ENCODE measurements at regions not wholly inside any gene's neighbourhood (a gene's known extent, or its start where the extent isn't known, plus 50 kb on each side); places are given as distances from the start of the nearest gene placed in this dataset.

DNA sequence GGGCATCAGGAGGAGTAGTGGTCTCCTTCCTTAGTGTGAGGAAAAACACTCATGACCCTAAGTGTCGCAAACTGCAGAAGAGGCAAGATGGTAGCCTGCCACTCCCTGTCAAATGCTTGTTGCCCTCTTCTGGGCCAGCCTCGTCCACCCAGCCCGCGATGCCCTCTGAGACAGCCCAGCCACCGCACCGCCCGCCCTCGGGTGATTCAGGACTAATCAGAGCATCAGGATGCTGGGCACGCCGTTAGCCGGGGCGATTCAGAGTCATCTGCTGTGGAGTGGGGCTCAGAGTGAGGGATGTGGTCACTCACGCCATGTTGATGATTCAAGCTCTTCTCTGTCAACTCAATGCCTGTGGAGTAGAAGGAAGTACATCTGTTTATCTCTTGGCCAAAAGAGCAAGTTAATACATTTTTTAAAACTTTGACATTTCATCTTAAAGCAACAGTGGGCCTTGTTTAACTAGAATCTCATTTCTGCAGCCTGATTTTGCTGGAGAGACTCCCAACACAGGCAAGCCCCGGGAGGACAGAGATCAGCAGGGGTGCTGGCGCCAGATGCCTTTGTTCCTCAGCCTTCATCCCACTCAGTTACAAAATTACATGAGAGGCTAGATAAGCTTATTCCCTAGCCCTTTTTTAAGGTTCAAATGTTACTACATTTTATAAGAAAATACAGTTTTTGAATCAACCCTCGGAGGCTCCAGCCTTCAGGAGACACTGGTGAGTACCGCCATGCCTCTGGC lies 79.0 kb downstream of the TMEM18 start:
- intact Hi-C loops (cut with DNase I): no loop called here
- ATAC-seq: no peak
- DNase-seq (ENCODE audit: missing footprints): no peak

DNA sequence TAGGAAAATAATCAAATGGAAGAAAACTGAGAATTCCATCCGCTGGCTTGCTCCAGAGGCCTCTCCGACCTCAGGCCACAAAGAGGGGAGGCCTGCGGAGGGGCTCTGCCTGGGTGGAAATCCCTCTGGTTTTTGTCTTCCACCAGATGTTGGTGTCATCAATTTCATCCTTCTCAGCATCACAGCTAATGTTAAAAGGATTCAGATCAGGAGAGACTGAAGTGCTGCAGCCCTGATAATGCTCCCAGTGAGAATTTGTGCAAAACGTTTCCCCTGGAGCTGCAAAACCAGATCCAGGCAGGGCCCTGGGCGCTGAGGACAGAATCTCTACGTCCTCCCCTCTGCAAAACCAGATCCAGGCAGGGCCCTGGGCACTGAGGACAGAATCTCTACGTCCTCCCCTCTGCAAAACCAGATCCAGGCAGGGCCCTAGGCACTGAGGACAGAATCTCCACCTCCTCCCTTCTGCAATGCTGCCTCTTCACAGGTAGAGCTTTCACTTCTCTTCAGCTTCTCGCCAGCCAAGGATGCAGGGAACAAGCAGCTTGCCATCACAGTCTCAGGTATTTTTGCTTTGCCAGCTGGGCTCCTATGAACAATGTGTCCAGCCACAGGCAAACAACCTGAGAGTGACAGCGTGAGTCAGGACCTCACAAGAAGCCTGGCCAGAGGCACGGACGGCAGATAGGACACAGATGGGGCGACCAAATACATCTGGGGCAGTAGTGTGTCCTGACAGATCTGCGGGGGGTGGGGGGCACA lies 81.2 kb downstream of the TMEM18 start:
- DNase-seq (ENCODE audit: missing footprints) (no peak), ATAC-seq (no peak)
- intact Hi-C loops (cut with DNase I): no loop called here

- no peak for ATAC-seq
- intact Hi-C loops (cut with DNase I): no loop called here
These were observed 81.9 kb downstream of the TMEM18 start for GRCh38 chr2:595141-595815.

GRCh38 chr2:594297-594949 lies 82.8 kb downstream of the TMEM18 start:
- DNase-seq (ENCODE audit: missing footprints) (no peak), ATAC-seq (no peak)
- intact Hi-C loops (cut with DNase I): no loop called here

More at GRCh38 chr2:595141-595815, 81.9 kb downstream of the TMEM18 start:
- no peak for DNase-seq (ENCODE audit: missing footprints)

GRCh38 chr2:593356-594026 lies 83.7 kb downstream of the TMEM18 start:
- intact Hi-C loops (cut with DNase I): no loop called here
- ATAC-seq: no peak
- DNase-seq (ENCODE audit: missing footprints): no peak

GRCh38 chr2:592737-593136 lies 84.5 kb downstream of the TMEM18 start:
- intact Hi-C loops (cut with DNase I): no loop called here
- ATAC-seq: no peak
- DNase-seq (ENCODE audit: missing footprints): no peak

- intact Hi-C loops (cut with DNase I): no loop called here
- DNase-seq (ENCODE audit: missing footprints) (no peak), ATAC-seq (no peak)
These were observed 86.7 kb downstream of the TMEM18 start for GRCh38 chr2:590214-591175.

DNA sequence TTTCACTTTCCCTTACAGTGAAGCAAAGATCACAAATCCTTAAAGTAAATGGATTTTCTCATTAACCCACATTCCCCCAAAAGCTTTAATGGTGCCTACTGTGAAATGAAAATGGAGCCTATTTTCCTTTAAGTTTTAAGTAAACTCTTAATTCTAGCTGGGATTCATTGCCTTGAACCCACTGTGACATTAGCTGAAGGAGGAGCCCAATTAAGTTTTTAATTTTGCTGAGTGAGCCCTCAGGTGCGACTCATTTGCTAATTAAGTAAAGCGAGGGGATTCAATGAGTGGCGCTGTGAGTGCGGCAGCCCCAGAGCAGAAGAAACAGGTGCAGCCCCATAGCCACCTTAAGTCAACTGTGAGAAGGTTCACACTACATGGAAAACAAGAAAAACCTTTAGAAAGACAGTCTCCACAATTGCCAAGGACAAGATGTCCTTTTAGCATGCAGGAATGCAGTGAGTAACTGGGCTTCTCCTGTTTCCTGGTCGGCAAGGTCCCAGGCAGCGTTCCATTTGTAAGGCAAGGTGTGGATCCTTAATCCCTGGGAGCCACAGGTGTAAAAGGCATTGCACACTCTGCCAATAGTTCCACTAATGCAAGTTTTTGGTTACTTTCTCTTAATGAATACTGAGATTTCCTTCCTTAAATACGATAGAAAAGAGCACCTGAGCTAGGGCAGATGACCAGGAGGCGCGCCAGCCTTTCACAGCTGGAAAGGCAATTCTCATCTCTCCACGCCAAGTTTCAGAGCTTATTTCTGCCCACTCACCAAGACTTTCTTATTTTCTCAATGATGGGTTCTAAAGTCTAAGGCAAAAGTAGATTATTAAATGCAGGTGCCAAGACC lies 87.7 kb downstream of the TMEM18 start:
- no peak for DNase-seq (ENCODE audit: missing footprints)
- intact Hi-C loops (cut with DNase I): no loop called here
- ATAC-seq: no peak

GRCh38 chr2:588074-588645 lies 89.0 kb downstream of the TMEM18 start:
- ATAC-seq: no peak
- DNase-seq (ENCODE audit: missing footprints): no peak
- intact Hi-C loops (cut with DNase I): no loop called here

DNA sequence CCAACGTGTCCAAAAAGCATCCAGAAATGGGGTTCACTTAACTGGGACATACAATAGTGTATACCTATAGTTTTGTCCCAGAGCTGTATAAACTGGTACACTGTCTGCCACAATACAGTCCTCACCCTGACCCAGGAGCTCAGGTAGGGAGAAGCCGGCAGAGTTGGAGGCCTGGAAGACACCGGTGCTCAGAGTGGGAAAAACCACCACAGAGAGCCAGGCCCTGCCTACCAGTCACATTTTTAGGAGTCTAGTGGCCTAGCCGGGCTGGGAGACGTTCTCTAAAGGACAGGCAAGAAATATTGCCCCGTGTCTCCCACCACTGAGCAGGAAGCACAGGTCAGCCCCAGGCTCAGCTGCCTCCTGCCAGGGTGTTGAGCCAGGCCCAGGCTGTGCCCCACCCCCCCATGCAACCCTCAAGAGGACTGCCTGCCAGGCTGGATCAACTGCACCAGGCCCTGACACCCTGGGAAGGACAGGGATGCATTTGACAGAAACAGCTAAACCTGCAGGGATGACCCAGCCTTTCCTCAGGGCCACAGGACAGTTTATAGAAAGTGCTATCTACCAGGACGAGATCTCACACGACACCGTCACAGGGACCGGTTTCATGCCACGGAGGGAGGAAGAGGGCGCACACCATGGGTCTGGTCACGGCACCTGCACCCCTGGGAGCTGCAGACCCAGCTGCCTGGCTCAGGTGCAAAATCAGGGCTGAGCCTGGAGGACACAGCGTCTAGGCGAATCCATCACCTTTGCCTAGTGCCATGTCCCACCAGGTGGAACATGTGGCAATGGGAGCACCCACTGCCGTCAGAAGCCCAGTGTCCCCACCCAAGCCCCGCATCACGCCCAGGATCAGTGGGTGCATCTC lies 89.9 kb downstream of the TMEM18 start:
- DNase-seq (ENCODE audit: missing footprints) (peak; percentile 25), ATAC-seq (no peak)
- intact Hi-C loops (cut with DNase I): no loop called here

GRCh38 chr2:586641-587076 lies 90.5 kb downstream of the TMEM18 start:
- DNase-seq (ENCODE audit: missing footprints): peak; percentile 20
- intact Hi-C loops (cut with DNase I): no loop called here
- ATAC-seq: no peak

DNA sequence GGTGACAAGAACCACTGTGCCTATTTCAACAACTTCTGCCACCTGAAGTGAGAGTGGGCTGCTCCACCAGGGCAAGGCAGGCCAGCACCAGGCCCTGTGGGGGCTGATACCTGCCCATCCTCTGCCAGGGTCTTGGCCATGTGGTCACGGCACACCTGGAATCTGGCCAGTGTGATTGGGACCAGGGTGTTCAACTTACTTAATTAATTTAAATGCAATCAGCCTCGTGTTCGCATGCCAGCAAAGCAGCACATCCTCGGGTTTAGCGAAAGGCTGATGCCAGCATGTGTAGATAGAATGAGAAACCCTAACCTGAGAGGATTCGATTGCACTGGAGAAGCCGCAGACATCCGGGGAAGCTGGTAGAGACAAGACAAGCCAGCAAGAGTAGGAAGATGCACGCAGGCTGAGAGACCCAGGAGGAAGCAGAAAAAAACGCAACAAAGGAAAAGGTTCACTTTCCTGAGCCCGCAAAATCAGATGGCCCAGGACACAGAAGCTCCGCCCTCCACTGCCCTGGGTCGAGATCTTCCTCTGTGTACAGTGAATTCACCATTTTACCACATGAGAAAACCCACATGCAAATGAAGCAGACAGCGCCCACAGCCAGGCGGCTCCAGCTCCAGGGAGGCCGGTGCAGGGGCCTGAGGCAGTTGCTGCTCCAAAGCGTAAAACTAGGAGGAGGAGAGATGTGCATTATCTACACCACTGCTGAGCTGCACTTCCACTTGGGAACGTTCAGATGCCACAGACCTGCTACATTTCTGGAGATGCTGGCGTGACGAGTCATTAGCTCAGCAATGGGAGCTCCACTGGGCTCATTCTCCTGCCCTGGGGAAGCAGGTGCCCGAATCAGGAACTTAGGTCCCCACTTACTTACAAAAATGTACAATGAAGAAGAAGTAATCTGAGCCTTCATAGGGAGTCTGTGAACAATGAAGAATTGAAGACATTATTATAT lies 92.1 kb downstream of the TMEM18 start:
- DNase-seq (ENCODE audit: missing footprints) (no peak), ATAC-seq (no peak)
- intact Hi-C loops (cut with DNase I): no loop called here

DNA sequence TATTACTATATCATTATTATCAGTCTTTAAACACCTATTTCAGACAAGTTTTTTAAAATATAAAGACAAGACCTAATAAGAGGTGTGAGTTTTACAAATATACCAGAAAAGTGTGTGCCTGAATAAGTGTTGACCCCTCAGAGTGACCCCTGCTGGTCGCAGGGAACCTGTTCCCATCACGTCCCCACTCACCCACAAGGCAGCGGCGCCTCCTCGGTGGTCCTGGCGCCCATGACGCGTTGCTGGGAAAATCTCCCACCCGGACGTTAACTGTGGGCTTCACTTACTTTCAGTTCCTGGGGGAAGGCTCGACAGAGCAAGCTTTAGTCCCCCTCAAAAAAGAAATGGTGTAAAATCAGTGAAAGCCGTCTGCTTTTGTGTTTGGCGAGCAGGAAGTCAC lies 93.5 kb downstream of the TMEM18 start:
- intact Hi-C loops (cut with DNase I): no loop called here
- no peak for DNase-seq (ENCODE audit: missing footprints)
- no peak for ATAC-seq

DNA sequence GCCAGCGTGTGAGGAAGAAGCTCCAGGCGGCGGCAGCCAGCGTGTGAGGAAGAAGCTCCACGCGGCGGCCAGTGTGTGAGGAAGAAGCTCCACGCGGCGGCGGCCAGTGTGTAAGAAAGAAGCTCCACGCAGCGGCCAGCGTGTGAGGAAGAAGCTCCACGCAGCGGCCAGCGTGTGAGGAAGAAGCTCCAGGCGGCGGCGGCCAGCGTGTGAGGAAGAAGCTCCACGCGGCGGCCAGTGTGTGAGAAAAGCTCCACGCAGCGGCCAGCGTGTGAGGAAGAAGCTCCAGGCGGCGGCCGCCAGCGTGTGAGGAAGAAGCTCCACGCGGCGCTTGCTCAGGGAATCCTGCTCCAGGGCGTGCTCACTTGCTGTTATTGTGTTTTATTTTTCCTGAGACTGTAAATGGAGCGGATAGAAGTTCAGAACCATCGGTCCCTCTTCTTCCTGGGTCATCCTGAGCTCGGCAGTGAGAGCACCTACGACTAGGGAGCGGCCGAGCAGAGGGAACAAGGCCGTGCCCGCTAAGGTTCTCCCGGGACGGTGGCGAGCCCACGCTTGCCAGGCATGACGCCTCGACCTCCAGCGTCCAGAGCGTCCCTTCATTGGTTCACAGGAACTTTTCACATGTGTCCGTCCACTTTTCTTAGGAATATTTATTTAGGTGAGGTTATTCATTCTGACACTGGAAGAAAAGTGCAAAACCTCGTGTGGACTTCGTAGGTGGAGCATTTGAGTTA lies 94.2 kb downstream of the TMEM18 start:
- DNase-seq (ENCODE audit: missing footprints) (no peak), ATAC-seq (no peak)
- intact Hi-C loops (cut with DNase I): no loop called here
